ENCODE measurements at regions not wholly inside any gene's neighbourhood (a gene's known extent, or its start where the extent isn't known, plus 50 kb on each side); places are given as distances from the start of the nearest gene placed in this dataset.

- TF ChIP-seq STAT6 (CRISPR knock-in tag; IDR thresholded peaks at IDR 0.05) (no peak), HDAC1 (IDR thresholded peaks at IDR 0.05) (no peak), HDAC6 (IDR thresholded peaks at IDR 0.05; ENCODE audit: low read depth, low read length) (no peak), EZH2 (IDR thresholded peaks at IDR 0.05; ENCODE audit: borderline replicate concordance, low read depth, low read length) (no peak), BCLAF1 (IDR thresholded peaks at IDR 0.05; ENCODE audit: borderline replicate concordance in 1 of 2, control insufficient read depth in 1 of 2, low read depth in 2 of 2, low read length in 1 of 2) (no peak), ZNF143 (CRISPR knock-in tag; IDR thresholded peaks at IDR 0.05) (no peak), OTX1 (CRISPR knock-in tag; IDR thresholded peaks at IDR 0.05) (no peak)
These were observed 51.9 kb upstream of the SPDL1 start (continued) for GRCh38 chr5:169531631-169532030.

Measured in K562 (cell line).